H1 (cell line): ENCODE measurements at regions not wholly inside any gene's neighbourhood (a gene's known extent, or its start where the extent isn't known, plus 50 kb on each side); places are given as distances from the start of the nearest gene placed in this dataset.

ENCODE experiments used
- BRCA1 ChIP-seq: IDR thresholded peaks from 2 replicates; pipeline ENCODE4 v1.6.1; 2012; ENCODE audit warnings: low read depth, low read length, improper control_type of control experiment
- CTCF ChIP-seq, 3 experiments: IDR thresholded peaks; 1 replicate in 2 of 3; 2 replicates in 1 of 3; pipeline versions ENCODE4 v1.5.1 to v1.6.1; 2011; ENCODE audit warnings: low read length in 3 of 3, mild to moderate bottlenecking in 3 of 3, inconsistent platforms in 2 of 3, low read depth in 1 of 3, moderate library complexity in 1 of 3; ENCODE audit not compliant: insufficient read depth in 1 of 3; ENCODE audit errors: control extremely low read depth in 1 of 3
- HDAC6 ChIP-seq: IDR thresholded peaks from one replicate; pipeline ENCODE4 v1.7.1; 2012; ENCODE audit warnings: low read depth, mild to moderate bottlenecking, inconsistent platforms, low read length, moderate library complexity
- MAFK ChIP-seq: IDR thresholded peaks from 2 replicates; pipeline ENCODE4 v1.6.1; 2012; ENCODE audit warnings: low read depth, mild to moderate bottlenecking, improper control_type of control experiment, low read length
- POU5F1 ChIP-seq: IDR thresholded peaks from 2 replicates; pipeline ENCODE4 v1.6.1; 2011; ENCODE audit warnings: low read depth, mild to moderate bottlenecking, low read length, moderate library complexity
- TBP ChIP-seq: IDR thresholded peaks from 2 replicates; pipeline ENCODE4 v1.6.1; 2011; ENCODE audit warnings: low read depth, low read length, improper control_type of control experiment
- TCF12 ChIP-seq: IDR thresholded peaks from 2 replicates; pipeline ENCODE4 v1.6.1; 2011; ENCODE audit warnings: low read depth, mild to moderate bottlenecking, low read length

DNA sequence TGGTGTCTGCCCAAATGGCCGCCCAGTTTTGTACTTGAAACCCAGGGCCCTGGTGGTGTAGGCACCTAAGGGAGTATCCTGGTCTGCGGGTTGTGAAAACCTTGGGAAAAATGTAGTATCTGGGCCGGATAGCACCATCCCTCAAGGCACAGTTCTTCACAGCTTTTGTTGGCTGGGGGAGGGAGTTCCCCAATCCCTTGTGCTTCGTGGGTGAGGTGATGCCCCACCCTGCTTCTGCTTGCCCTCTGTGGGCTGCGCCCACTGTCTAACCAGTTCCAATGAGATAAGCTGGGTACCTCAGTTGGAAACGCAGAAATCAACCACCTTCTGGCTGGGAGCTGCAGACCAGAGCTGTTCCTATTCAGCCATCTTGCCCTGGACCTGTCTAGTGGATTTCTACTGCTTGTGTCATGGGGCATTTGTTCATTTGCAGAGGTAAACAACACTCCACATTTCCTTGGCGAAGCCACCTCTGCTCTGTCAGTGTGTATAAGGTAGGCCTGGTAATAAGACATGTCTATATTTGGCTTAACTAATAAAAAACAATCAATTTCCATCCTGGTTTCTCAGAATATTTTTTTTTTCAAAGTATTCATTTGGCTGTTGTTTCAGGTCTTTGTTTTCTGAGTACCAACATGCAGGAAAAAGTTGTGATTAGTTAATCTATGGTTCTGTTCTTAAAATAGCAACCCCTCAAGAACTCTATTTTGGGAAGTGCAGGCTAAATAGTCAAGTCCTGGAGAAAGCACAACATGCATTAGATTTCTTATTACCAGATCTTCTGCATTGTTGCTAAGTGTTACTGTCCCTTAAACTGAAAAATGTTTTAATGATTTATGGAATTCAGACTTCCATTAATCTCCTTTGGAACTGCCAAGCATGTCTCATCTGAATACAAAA is 304.3 kb downstream of the ZIC1 start (continued):
- no peak for TF ChIP-seq CTCF (IDR thresholded peaks at IDR 0.05; ENCODE audit: control extremely low read depth in 1 of 3, insufficient read depth in 1 of 3, low read depth in 1 of 3, low read length in 3 of 3)
- no peak for TF ChIP-seq POU5F1
- no peak for TF ChIP-seq TCF12
- TF ChIP-seq MAFK = no peak
- no peak for TF ChIP-seq TBP
- no peak for TF ChIP-seq HDAC6
- no peak for TF ChIP-seq BRCA1
- TF ChIP-seq, all 59 proteins: peak for 0
